ENCODE measurements at regions not wholly inside any gene's neighbourhood (a gene's known extent, or its start where the extent isn't known, plus 50 kb on each side); places are given as distances from the start of the nearest gene placed in this dataset.

- no peak for TF ChIP-seq CTCF (conservative IDR thresholded peaks at IDR 0.05; ENCODE audit: low read depth, low read length)
- TF ChIP-seq POLR2A (IDR thresholded peaks at IDR 0.05; ENCODE audit: low read depth, low read length) = no peak
- no peak for TF ChIP-seq RCOR1 (IDR thresholded peaks at IDR 0.05; ENCODE audit: insufficient replicate concordance, low read length)
- no peak for TF ChIP-seq SMC3 (IDR thresholded peaks at IDR 0.05; ENCODE audit: low read depth, low read length)
- no peak for TF ChIP-seq FOS (IDR thresholded peaks at IDR 0.05; ENCODE audit: low read depth, low read length)
- no peak for TF ChIP-seq USF2 (IDR thresholded peaks at IDR 0.05; ENCODE audit: low read depth, low read length)
- TF ChIP-seq NFE2L2 (IDR thresholded peaks at IDR 0.05; ENCODE audit: low read depth, low read length) = no peak
- no peak for TF ChIP-seq MAFK (IDR thresholded peaks at IDR 0.05; ENCODE audit: low read depth, low read length)
Measured at GRCh38 chr13:100921139-100921538, 246.5 kb upstream of the TMTC4 start.
